ENCODE measurements at regions not wholly inside any gene's neighbourhood (a gene's known extent, or its start where the extent isn't known, plus 50 kb on each side); places are given as distances from the start of the nearest gene placed in this dataset.
"Not testable (repeated sequence)": the region's sequence is repeated elsewhere in the genome, so short reads cannot be mapped to it uniquely, and the experiment has no call there.

- Histone ChIP-seq H3K36me3 (no peaks in the 10 kb centered on the region), H3K27me3 (no peaks in the 10 kb centered on the region), H3K9me3 (no peaks in the 10 kb centered on the region), H3K27ac (no peak overlapping the region), H3K4me3 (ENCODE audit: low read depth in 1 of 2, low read length in 1 of 2) (no peak overlapping the region), H3K4me1 (ENCODE audit: control insufficient read depth in 1 of 2, insufficient read depth in 1 of 2, low read depth in 1 of 2, low read length in 1 of 2) (no peaks in the 10 kb centered on the region)
- TF ChIP-seq, protein P1, sequence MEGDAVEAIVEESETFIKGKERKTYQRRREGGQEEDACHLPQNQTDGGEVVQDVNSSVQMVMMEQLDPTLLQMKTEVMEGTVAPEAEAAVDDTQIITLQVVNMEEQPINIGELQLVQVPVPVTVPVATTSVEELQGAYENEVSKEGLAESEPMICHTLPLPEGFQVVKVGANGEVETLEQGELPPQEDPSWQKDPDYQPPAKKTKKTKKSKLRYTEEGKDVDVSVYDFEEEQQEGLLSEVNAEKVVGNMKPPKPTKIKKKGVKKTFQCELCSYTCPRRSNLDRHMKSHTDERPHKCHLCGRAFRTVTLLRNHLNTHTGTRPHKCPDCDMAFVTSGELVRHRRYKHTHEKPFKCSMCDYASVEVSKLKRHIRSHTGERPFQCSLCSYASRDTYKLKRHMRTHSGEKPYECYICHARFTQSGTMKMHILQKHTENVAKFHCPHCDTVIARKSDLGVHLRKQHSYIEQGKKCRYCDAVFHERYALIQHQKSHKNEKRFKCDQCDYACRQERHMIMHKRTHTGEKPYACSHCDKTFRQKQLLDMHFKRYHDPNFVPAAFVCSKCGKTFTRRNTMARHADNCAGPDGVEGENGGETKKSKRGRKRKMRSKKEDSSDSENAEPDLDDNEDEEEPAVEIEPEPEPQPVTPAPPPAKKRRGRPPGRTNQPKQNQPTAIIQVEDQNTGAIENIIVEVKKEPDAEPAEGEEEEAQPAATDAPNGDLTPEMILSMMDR (IDR thresholded peaks at IDR 0.05): no peak
Measured at GRCh38 chr10:108601851-108602250, 1321.5 kb downstream of the XPNPEP1 start.

GRCh38 chr10:108600511-108600910, 1322.8 kb downstream of the XPNPEP1 start:
- H3K36me3 ChIP-seq; H3K27me3 ChIP-seq; H3K4me3 ChIP-seq (ENCODE audit: low read depth in 1 of 2, low read length in 1 of 2); H3K27ac ChIP-seq; H3K4me1 ChIP-seq (ENCODE audit: control insufficient read depth in 1 of 2, insufficient read depth in 1 of 2, low read depth in 1 of 2, low read length in 1 of 2); H3K9me3 ChIP-seq: not testable (repeated sequence)

- H3K27me3 ChIP-seq; H3K27ac ChIP-seq; H3K36me3 ChIP-seq; H3K9me3 ChIP-seq; H3K4me3 ChIP-seq (ENCODE audit: low read depth in 1 of 2, low read length in 1 of 2); H3K4me1 ChIP-seq (ENCODE audit: control insufficient read depth in 1 of 2, insufficient read depth in 1 of 2, low read depth in 1 of 2, low read length in 1 of 2): not testable (repeated sequence)
Measured at GRCh38 chr10:108599317-108599716, 1324.0 kb downstream of the XPNPEP1 start.

GRCh38 chr10:108598831-108599230, 1324.5 kb downstream of the XPNPEP1 start:
- Histone ChIP-seq H3K27me3 (no peaks in the 10 kb centered on the region), H3K36me3 (no peaks in the 10 kb centered on the region), H3K9me3 (no peaks in the 10 kb centered on the region), H3K4me1 (ENCODE audit: control insufficient read depth in 1 of 2, insufficient read depth in 1 of 2, low read depth in 1 of 2, low read length in 1 of 2) (no peaks in the 10 kb centered on the region), H3K27ac (no peak overlapping the region), H3K4me3 (ENCODE audit: low read depth in 1 of 2, low read length in 1 of 2) (no peak overlapping the region)
- TF ChIP-seq, protein P1 (IDR thresholded peaks at IDR 0.05): no peak

- TF ChIP-seq, protein P1 (IDR thresholded peaks at IDR 0.05): no peak
- Histone ChIP-seq H3K36me3 (no peaks in the 10 kb centered on the region), H3K27ac (no peak overlapping the region), H3K4me1 (ENCODE audit: control insufficient read depth in 1 of 2, insufficient read depth in 1 of 2, low read depth in 1 of 2, low read length in 1 of 2) (no peaks in the 10 kb centered on the region), H3K9me3 (no peaks in the 10 kb centered on the region), H3K4me3 (ENCODE audit: low read depth in 1 of 2, low read length in 1 of 2) (no peak overlapping the region), H3K27me3 (no peaks in the 10 kb centered on the region)
Measured at GRCh38 chr10:108598320-108598695, 1325.0 kb downstream of the XPNPEP1 start.

DNA sequence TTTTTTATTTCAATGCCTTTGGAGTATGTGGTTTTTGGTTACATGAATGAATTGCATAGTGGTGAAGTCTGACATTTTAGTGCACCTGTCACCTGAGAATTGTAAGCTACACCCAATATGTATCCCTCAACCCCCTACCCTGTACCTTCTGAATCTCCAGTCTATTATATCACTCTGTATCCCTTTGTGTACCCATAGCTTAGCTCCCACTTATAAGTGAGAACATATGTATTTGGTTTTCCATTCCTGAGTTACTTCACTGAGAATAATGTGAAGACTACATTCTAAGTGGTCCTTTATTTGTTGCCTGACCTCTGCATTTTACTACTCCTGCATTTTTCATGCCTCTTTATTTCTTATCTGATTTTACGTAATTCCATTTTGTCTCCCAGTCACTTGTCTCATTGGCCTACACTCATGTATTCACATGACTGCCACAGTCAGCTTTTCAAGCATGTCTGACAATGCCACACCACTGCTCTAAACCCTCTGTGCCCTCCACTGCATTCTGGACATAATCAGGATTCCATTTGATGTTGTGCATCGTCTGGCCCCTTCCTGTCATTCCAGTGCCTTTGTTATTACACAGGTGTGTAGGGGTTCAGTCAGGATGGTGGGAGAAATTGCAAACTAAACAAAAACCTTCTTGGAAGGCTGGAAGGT, 1325.5 kb downstream of the XPNPEP1 start:
- H3K36me3 ChIP-seq: no peaks in the 10 kb centered on the region
- H3K9me3 ChIP-seq: no peaks in the 10 kb centered on the region
- no peaks in the 10 kb centered on the region for H3K4me1 ChIP-seq (ENCODE audit: control insufficient read depth in 1 of 2, insufficient read depth in 1 of 2, low read depth in 1 of 2, low read length in 1 of 2)
- TF ChIP-seq, protein P1 (IDR thresholded peaks at IDR 0.05): no peak
- H3K4me3 ChIP-seq (ENCODE audit: low read depth in 1 of 2, low read length in 1 of 2): no peak overlapping the region
- H3K27me3 ChIP-seq: no peaks in the 10 kb centered on the region
- H3K27ac ChIP-seq: no peak overlapping the region

GRCh38 chr10:108597031-108597430, 1326.3 kb downstream of the XPNPEP1 start:
- TF ChIP-seq, protein P1 (IDR thresholded peaks at IDR 0.05): no peak
- Histone ChIP-seq H3K4me3 (ENCODE audit: low read depth in 1 of 2, low read length in 1 of 2) (no peak overlapping the region), H3K9me3 (no peaks in the 10 kb centered on the region), H3K4me1 (ENCODE audit: control insufficient read depth in 1 of 2, insufficient read depth in 1 of 2, low read depth in 1 of 2, low read length in 1 of 2) (no peaks in the 10 kb centered on the region), H3K27ac (no peak overlapping the region), H3K27me3 (no peaks in the 10 kb centered on the region), H3K36me3 (no peaks in the 10 kb centered on the region)
